Loucy (cell line): ENCODE measurements at regions not wholly inside any gene's neighbourhood (a gene's known extent, or its start where the extent isn't known, plus 50 kb on each side); places are given as distances from the start of the nearest gene placed in this dataset.

Experiments used
- H2AFZ ChIP-seq: fragments of 200-600 bp; sonication (generic); 2 replicates; pipeline ENCODE4 v1.6.0; 2016; ENCODE audit warnings: antibody characterized with exemption, mild to moderate bottlenecking, low read length, moderate library complexity
- H3F3A ChIP-seq: fragments of 200-600 bp; 2 replicates; pipeline ENCODE4 v1.6.0; 2016; ENCODE audit warnings: antibody characterized with exemption, low read depth, mild to moderate bottlenecking
- H3K27me3 ChIP-seq: fragments of 200-600 bp; sonication (generic); 2 replicates; pipeline ENCODE4 v1.6.1; 2014; ENCODE audit warnings: low read length, mild to moderate bottlenecking; ENCODE audit not compliant: insufficient read depth, poor library complexity, severe bottlenecking
- H3K36me3 ChIP-seq: fragments of 200-600 bp; sonication (generic); 2 replicates; pipeline ENCODE4 v1.6.1; 2016; ENCODE audit warnings: low read length; ENCODE audit not compliant: insufficient read depth
- H3K4me1 ChIP-seq: fragments of 200-600 bp; sonication (generic); 2 replicates; pipeline ENCODE4 v1.5.1; 2014; ENCODE audit warnings: low read length, mild to moderate bottlenecking; ENCODE audit not compliant: insufficient read depth, poor library complexity, severe bottlenecking
- H3K4me2 ChIP-seq: fragments of 200-600 bp; sonication (generic); 2 replicates; pipeline ENCODE4 v1.6.0; 2014; ENCODE audit warnings: antibody characterized with exemption, low read length, low read depth, mild to moderate bottlenecking; ENCODE audit not compliant: poor library complexity, severe bottlenecking
- H3K4me3 ChIP-seq: fragments of 200-600 bp; sonication (generic); 2 replicates; pipeline ENCODE4 v1.5.1; 2014; ENCODE audit warnings: low read length, mild to moderate bottlenecking, mixed read lengths; ENCODE audit not compliant: poor library complexity, severe bottlenecking
- H3K79me2 ChIP-seq: fragments of 200-600 bp; sonication (generic); 2 replicates; pipeline ENCODE4 v1.6.1; 2014; ENCODE audit warnings: low read length; ENCODE audit not compliant: insufficient read depth
- H3K9ac ChIP-seq: fragments of 200-600 bp; sonication (generic); 2 replicates; pipeline ENCODE4 v1.6.0; 2014; ENCODE audit warnings: mild to moderate bottlenecking, low read depth, low read length, moderate library complexity; ENCODE audit not compliant: poor library complexity, severe bottlenecking
- H3K9me2 ChIP-seq: fragments of 200-600 bp; sonication (generic); replicated peaks from 2 replicates; pipeline ENCODE4 v1.6.1; 2016; ENCODE audit warnings: low read depth, low read length, mixed read lengths
- H3K9me3 ChIP-seq: fragments of 200-600 bp; sonication (generic); 2 replicates; pipeline ENCODE4 v1.6.1; 2014; ENCODE audit warnings: mild to moderate bottlenecking, antibody characterized with exemption, low read length, low read depth; ENCODE audit not compliant: insufficient read depth
- H4K20me1 ChIP-seq: fragments of 200-600 bp; sonication (generic); 2 replicates; pipeline ENCODE4 v1.6.0; 2014; ENCODE audit warnings: antibody characterized with exemption, low read length, mild to moderate bottlenecking; ENCODE audit not compliant: insufficient read depth, poor library complexity, severe bottlenecking
- EZH2phosphoT487 ChIP-seq: fragments of 200-600 bp; IDR thresholded peaks from 2 replicates; pipeline ENCODE4 v1.6.1; 2018; ENCODE audit warnings: antibody characterized with exemption, mild to moderate bottlenecking, moderate library complexity, borderline replicate concordance
- TF ChIP-seq, protein P1 (sequence below): fragments of 200-600 bp; sonication (generic); conservative IDR thresholded peaks from 2 replicates; pipeline ENCODE4 v1.5.1; 2014; ENCODE audit warnings: mild to moderate bottlenecking, antibody characterized with exemption, low read length

DNA sequence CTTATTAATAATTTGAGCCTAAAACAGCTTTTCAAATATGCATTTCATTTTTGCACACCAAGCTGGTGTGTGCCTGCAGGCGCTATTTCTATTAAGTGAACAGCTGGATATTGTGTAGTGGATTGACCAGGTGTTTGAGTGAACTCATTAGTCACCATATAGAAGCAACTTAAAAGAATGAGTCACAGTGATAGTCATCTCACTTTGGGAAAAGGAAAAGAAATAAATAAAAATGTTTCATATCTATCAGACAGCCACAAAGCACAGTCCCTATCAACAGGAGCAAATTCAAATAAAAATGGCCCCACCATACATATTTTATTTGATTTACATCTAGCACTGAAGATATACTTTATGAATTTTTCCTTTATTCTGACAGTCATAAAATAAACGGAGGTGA is 456.5 kb upstream of the CDH9 start:
- TF ChIP-seq, protein P1, sequence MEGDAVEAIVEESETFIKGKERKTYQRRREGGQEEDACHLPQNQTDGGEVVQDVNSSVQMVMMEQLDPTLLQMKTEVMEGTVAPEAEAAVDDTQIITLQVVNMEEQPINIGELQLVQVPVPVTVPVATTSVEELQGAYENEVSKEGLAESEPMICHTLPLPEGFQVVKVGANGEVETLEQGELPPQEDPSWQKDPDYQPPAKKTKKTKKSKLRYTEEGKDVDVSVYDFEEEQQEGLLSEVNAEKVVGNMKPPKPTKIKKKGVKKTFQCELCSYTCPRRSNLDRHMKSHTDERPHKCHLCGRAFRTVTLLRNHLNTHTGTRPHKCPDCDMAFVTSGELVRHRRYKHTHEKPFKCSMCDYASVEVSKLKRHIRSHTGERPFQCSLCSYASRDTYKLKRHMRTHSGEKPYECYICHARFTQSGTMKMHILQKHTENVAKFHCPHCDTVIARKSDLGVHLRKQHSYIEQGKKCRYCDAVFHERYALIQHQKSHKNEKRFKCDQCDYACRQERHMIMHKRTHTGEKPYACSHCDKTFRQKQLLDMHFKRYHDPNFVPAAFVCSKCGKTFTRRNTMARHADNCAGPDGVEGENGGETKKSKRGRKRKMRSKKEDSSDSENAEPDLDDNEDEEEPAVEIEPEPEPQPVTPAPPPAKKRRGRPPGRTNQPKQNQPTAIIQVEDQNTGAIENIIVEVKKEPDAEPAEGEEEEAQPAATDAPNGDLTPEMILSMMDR, result no peak
- no peak for TF ChIP-seq EZH2phosphoT487
- Histone ChIP-seq H3K27me3 (no peaks in the 10 kb centered on the region), H2AFZ (no peak overlapping the region), H3K9me3 (no peaks in the 10 kb centered on the region), H3K9me2 (no peaks in the 10 kb centered on the region), H3K4me1 (no peaks in the 10 kb centered on the region), H4K20me1 (no peaks in the 10 kb centered on the region), H3F3A (no peaks in the 10 kb centered on the region), H3K4me2 (no peak overlapping the region), H3K9ac (no peak overlapping the region), H3K79me2 (no peaks in the 10 kb centered on the region), H3K4me3 (no peak overlapping the region), H3K36me3 (no peaks in the 10 kb centered on the region)

DNA sequence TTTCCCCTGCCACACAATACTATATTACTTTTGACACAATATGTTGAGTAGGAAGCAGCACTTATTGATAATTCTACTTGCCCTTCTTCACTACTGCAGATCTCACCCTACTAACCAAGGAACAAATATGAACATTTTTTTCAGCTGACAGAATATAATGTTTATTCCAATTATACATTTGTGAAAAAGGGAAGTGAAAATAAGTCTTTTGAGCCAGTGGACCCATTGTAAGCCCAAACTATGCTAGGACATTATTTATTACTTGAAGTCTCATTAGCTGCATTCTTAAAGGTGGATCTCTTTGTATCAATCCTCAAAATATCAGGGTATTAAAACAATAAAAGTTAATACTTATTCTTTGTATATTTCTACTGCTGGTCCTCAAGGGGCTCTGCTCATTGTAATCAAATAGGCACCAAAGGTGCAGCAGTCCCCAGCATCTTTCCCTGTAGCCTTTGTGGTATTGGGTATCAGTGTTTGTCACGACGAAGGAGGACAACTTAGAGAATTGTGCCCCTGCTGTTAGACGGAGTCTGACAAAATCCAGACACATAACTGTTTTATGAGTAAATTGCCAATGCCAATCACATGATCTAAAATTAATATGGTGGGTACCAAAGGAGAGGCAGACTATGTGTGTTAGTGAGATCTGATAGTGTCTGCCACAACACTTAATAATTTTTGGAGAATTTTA is 453.5 kb upstream of the CDH9 start:
- Histone ChIP-seq H3K9me3 (no peaks in the 10 kb centered on the region), H3F3A (no peaks in the 10 kb centered on the region), H2AFZ (no peak overlapping the region), H4K20me1 (no peaks in the 10 kb centered on the region), H3K9me2 (no peaks in the 10 kb centered on the region), H3K9ac (no peak overlapping the region), H3K4me2 (no peak overlapping the region), H3K4me3 (no peak overlapping the region), H3K4me1 (no peaks in the 10 kb centered on the region), H3K79me2 (no peaks in the 10 kb centered on the region), H3K36me3 (no peaks in the 10 kb centered on the region), H3K27me3 (no peaks in the 10 kb centered on the region)
- TF ChIP-seq, protein P1, result no peak
- no peak for TF ChIP-seq EZH2phosphoT487

GRCh38 chr5:27491047-27491446 is 452.7 kb upstream of the CDH9 start:
- Histone ChIP-seq H3K4me1 (no peaks in the 10 kb centered on the region), H3K27me3 (no peaks in the 10 kb centered on the region), H3K36me3 (no peaks in the 10 kb centered on the region), H3K79me2 (no peaks in the 10 kb centered on the region), H3K4me3 (no peak overlapping the region), H3K9ac (no peak overlapping the region), H2AFZ (no peak overlapping the region), H3K9me3 (no peaks in the 10 kb centered on the region), H4K20me1 (no peaks in the 10 kb centered on the region), H3F3A (no peaks in the 10 kb centered on the region), H3K9me2 (no peaks in the 10 kb centered on the region), H3K4me2 (no peak overlapping the region)
- TF ChIP-seq, protein P1, result no peak
- no peak for TF ChIP-seq EZH2phosphoT487
